ENCODE measurements at regions not wholly inside any gene's neighbourhood (a gene's known extent, or its start where the extent isn't known, plus 50 kb on each side); places are given as distances from the start of the nearest gene placed in this dataset.

GRCh38 chr10:128687408-128687807 lies 561.2 kb upstream of the MKI67 start:
- H3K36me3 Mint-ChIP-seq: no peaks in the 10 kb centered on the region
- H3K9me3 Mint-ChIP-seq: no peaks in the 10 kb centered on the region
- no peak overlapping the region for H3K4me3 ChIP-seq (ENCODE audit: low read length)
- CTCF ChIA-PET: no interaction called here
- no peak for ATAC-seq
- H3K27me3 Mint-ChIP-seq: peaks cover 0 to 12% (median 0%) of the 10 kb centered on the region in 5 donors
- H3K36me3 ChIP-seq (ENCODE audit: control insufficient read depth in 2 of 3, insufficient read depth in 3 of 3, low read length in 3 of 3): no peaks in the 10 kb centered on the region
- H3K9me3 ChIP-seq (ENCODE audit: control insufficient read depth in 2 of 3, low read length in 3 of 3): no peaks in the 10 kb centered on the region
- H3K4me3 Mint-ChIP-seq: no peak overlapping the region
- no peaks in the 10 kb centered on the region for H3K4me1 Mint-ChIP-seq
- H3K27ac ChIP-seq (ENCODE audit: low read depth, low read length): no peak overlapping the region
- H3K27me3 ChIP-seq (ENCODE audit: control insufficient read depth in 2 of 2, insufficient read depth in 2 of 2, low read length in 2 of 2): no peaks in the 10 kb centered on the region
- POLR2A ChIA-PET: no interaction called here
- H3K4me1 ChIP-seq (ENCODE audit: control insufficient read depth in 2 of 2, insufficient read depth in 2 of 2, low read length in 2 of 2): no peaks in the 10 kb centered on the region
- no peak for DNase-seq
- intact Hi-C loops (cut with micrococcal nuclease): no loop called here
- no peak overlapping the region for H3K27ac Mint-ChIP-seq

- CTCF ChIA-PET: no interaction called here
- H3K9me3 ChIP-seq (ENCODE audit: control insufficient read depth in 2 of 3, low read length in 3 of 3): no peaks in the 10 kb centered on the region
- POLR2A ChIA-PET: no interaction called here
- no peaks in the 10 kb centered on the region for H3K36me3 Mint-ChIP-seq
- H3K27ac ChIP-seq (ENCODE audit: low read depth, low read length): no peak overlapping the region
- DNase-seq (no peak), ATAC-seq (no peak)
- H3K4me3 Mint-ChIP-seq: no peak overlapping the region
- no peak overlapping the region for H3K4me3 ChIP-seq (ENCODE audit: low read length)
- no peaks in the 10 kb centered on the region for H3K9me3 Mint-ChIP-seq
- no peaks in the 10 kb centered on the region for H3K4me1 ChIP-seq (ENCODE audit: control insufficient read depth in 2 of 2, insufficient read depth in 2 of 2, low read length in 2 of 2)
- H3K4me1 Mint-ChIP-seq: no peaks in the 10 kb centered on the region
- H3K27me3 ChIP-seq (ENCODE audit: control insufficient read depth in 2 of 2, insufficient read depth in 2 of 2, low read length in 2 of 2): no peaks in the 10 kb centered on the region
- peaks cover 0 to 7% (median 0%) of the 10 kb centered on the region in 5 donors for H3K27me3 Mint-ChIP-seq
- no peak overlapping the region for H3K27ac Mint-ChIP-seq
- H3K36me3 ChIP-seq (ENCODE audit: control insufficient read depth in 2 of 3, insufficient read depth in 3 of 3, low read length in 3 of 3): no peaks in the 10 kb centered on the region
- intact Hi-C loops (cut with micrococcal nuclease): no loop called here
These were observed 561.8 kb upstream of the MKI67 start for GRCh38 chr10:128687927-128688549.

GRCh38 chr10:128689667-128690066 lies 563.4 kb upstream of the MKI67 start:
- H3K9me3 Mint-ChIP-seq: peaks cover 0 to 2% (median 0%) of the 10 kb centered on the region in 11 donors
- H3K4me1 Mint-ChIP-seq: peaks cover 0 to 1% (median 0%) of the 10 kb centered on the region in 7 donors

GRCh38 chr10:128693493-128694131 lies 567.4 kb upstream of the MKI67 start:
- H3K4me3 ChIP-seq (ENCODE audit: low read length): no peak overlapping the region
- no peak for ATAC-seq
- Mint-ChIP-seq H3K9me3 (peaks cover 0 to 2% (median 0%) of the 10 kb centered on the region in 11 donors), H3K4me3 (no peak overlapping the region), H3K36me3 (no peaks in the 10 kb centered on the region), H3K4me1 (peaks cover 0 to 1% (median 0%) of the 10 kb centered on the region in 7 donors), H3K27me3 (peaks cover 0 to 10% (median 0%) of the 10 kb centered on the region in 5 donors), H3K27ac (no peak overlapping the region)
- no peaks in the 10 kb centered on the region for H3K27me3 ChIP-seq (ENCODE audit: control insufficient read depth in 2 of 2, insufficient read depth in 2 of 2, low read length in 2 of 2)
- POLR2A ChIA-PET: no interaction called here
- intact Hi-C loops (cut with micrococcal nuclease): no loop called here
- no peaks in the 10 kb centered on the region for H3K36me3 ChIP-seq (ENCODE audit: control insufficient read depth in 2 of 3, insufficient read depth in 3 of 3, low read length in 3 of 3)
- DNase-seq: no peak
- H3K4me1 ChIP-seq (ENCODE audit: control insufficient read depth in 2 of 2, insufficient read depth in 2 of 2, low read length in 2 of 2): no peaks in the 10 kb centered on the region
- CTCF ChIA-PET: no interaction called here
- no peaks in the 10 kb centered on the region for H3K9me3 ChIP-seq (ENCODE audit: control insufficient read depth in 2 of 3, low read length in 3 of 3)
- H3K27ac ChIP-seq (ENCODE audit: low read depth, low read length): no peak overlapping the region

More at GRCh38 chr10:128689667-128690066, 563.4 kb upstream of the MKI67 start:
- no peaks in the 10 kb centered on the region for H3K9me3 ChIP-seq (ENCODE audit: control insufficient read depth in 2 of 3, low read length in 3 of 3)
- H3K27me3 Mint-ChIP-seq: peaks cover 0 to 11% (median 4%) of the 10 kb centered on the region in 5 donors
- H3K4me1 ChIP-seq (ENCODE audit: control insufficient read depth in 2 of 2, insufficient read depth in 2 of 2, low read length in 2 of 2): no peaks in the 10 kb centered on the region
- no peak overlapping the region for H3K4me3 ChIP-seq (ENCODE audit: low read length)
- H3K36me3 Mint-ChIP-seq: no peaks in the 10 kb centered on the region
- ATAC-seq (no peak), DNase-seq (no peak)
- H3K4me3 Mint-ChIP-seq: no peak overlapping the region
- no peaks in the 10 kb centered on the region for H3K36me3 ChIP-seq (ENCODE audit: control insufficient read depth in 2 of 3, insufficient read depth in 3 of 3, low read length in 3 of 3)
- H3K27me3 ChIP-seq (ENCODE audit: control insufficient read depth in 2 of 2, insufficient read depth in 2 of 2, low read length in 2 of 2): no peaks in the 10 kb centered on the region
- CTCF ChIA-PET: no interaction called here
- H3K27ac ChIP-seq (ENCODE audit: low read depth, low read length): no peak overlapping the region
- H3K27ac Mint-ChIP-seq: peak overlapping the region in 2 of 9 donors; percentile 5 to 63
- POLR2A ChIA-PET: no interaction called here
- intact Hi-C loops (cut with micrococcal nuclease): no loop called here

GRCh38 chr10:128694168-128694850 lies 568.1 kb upstream of the MKI67 start:
- peaks cover 0 to 17% (median 0%) of the 10 kb centered on the region in 5 donors for H3K27me3 Mint-ChIP-seq
- H3K27ac Mint-ChIP-seq: no peak overlapping the region
- CTCF ChIA-PET: no interaction called here
- peaks cover 0 to 2% (median 0%) of the 10 kb centered on the region in 11 donors for H3K9me3 Mint-ChIP-seq
- H3K4me3 ChIP-seq (ENCODE audit: low read length): no peak overlapping the region
- H3K27ac ChIP-seq (ENCODE audit: low read depth, low read length): no peak overlapping the region
- ATAC-seq: no peak
- H3K27me3 ChIP-seq (ENCODE audit: control insufficient read depth in 2 of 2, insufficient read depth in 2 of 2, low read length in 2 of 2): no peaks in the 10 kb centered on the region
- no peak overlapping the region for H3K4me3 Mint-ChIP-seq
- POLR2A ChIA-PET: no interaction called here
- peaks cover 0 to 1% (median 0%) of the 10 kb centered on the region in 7 donors for H3K4me1 Mint-ChIP-seq
- no peaks in the 10 kb centered on the region for H3K36me3 ChIP-seq (ENCODE audit: control insufficient read depth in 2 of 3, insufficient read depth in 3 of 3, low read length in 3 of 3)
- H3K4me1 ChIP-seq (ENCODE audit: control insufficient read depth in 2 of 2, insufficient read depth in 2 of 2, low read length in 2 of 2): no peaks in the 10 kb centered on the region
- no peak for DNase-seq
- H3K36me3 Mint-ChIP-seq: no peaks in the 10 kb centered on the region
- intact Hi-C loops (cut with micrococcal nuclease): no loop called here
- H3K9me3 ChIP-seq (ENCODE audit: control insufficient read depth in 2 of 3, low read length in 3 of 3): no peaks in the 10 kb centered on the region

GRCh38 chr10:128694851-128695725 lies 568.9 kb upstream of the MKI67 start:
- ChIA-PET CTCF (no interaction called here), POLR2A (no interaction called here)
- Mint-ChIP-seq H3K36me3 (no peaks in the 10 kb centered on the region), H3K27me3 (peaks cover 0 to 17% (median 4%) of the 10 kb centered on the region in 5 donors), H3K9me3 (peaks cover 0 to 2% (median 0%) of the 10 kb centered on the region in 11 donors), H3K4me3 (no peak overlapping the region), H3K27ac (no peak overlapping the region), H3K4me1 (peaks cover 0 to 1% (median 0%) of the 10 kb centered on the region in 7 donors)
- no peaks in the 10 kb centered on the region for H3K27me3 ChIP-seq (ENCODE audit: control insufficient read depth in 2 of 2, insufficient read depth in 2 of 2, low read length in 2 of 2)
- H3K4me3 ChIP-seq (ENCODE audit: low read length): no peak overlapping the region
- no peaks in the 10 kb centered on the region for H3K36me3 ChIP-seq (ENCODE audit: control insufficient read depth in 2 of 3, insufficient read depth in 3 of 3, low read length in 3 of 3)
- no peaks in the 10 kb centered on the region for H3K4me1 ChIP-seq (ENCODE audit: control insufficient read depth in 2 of 2, insufficient read depth in 2 of 2, low read length in 2 of 2)
- no peak for DNase-seq
- no peak for ATAC-seq
- intact Hi-C loops (cut with micrococcal nuclease): no loop called here
- no peak overlapping the region for H3K27ac ChIP-seq (ENCODE audit: low read depth, low read length)
- no peaks in the 10 kb centered on the region for H3K9me3 ChIP-seq (ENCODE audit: control insufficient read depth in 2 of 3, low read length in 3 of 3)
